Activated T-helper 2 cell treated with anti-CD3 and anti-CD28 coated beads, Interferon-gamma antibody, Interleukin-2, Interleukin-4, amounts not matched to agents 10 μg/mL and 5 μg/mL and 100 μg/mL, durations not matched to agents 14 hours and 24 hours and 36 hours (primary cell): ENCODE measurements at regions not wholly inside any gene's neighbourhood (a gene's known extent, or its start where the extent isn't known, plus 50 kb on each side); places are given as distances from the start of the nearest gene placed in this dataset.

Source experiments
- DNase-seq: peaks from one replicate; pipeline ENCODE4 v3.0.0; 2021; ENCODE audit warnings: low spot score
- H3K27ac Mint-ChIP-seq: one replicate; pipeline ENCODE4 v1.8.0; 2021; ENCODE audit warnings: mixed read lengths
- H3K27me3 Mint-ChIP-seq: one replicate; pipeline ENCODE4 v1.8.0; 2021; ENCODE audit warnings: low read depth, mixed read lengths
- H3K36me3 Mint-ChIP-seq: one replicate; pipeline ENCODE4 v1.8.0; 2021; ENCODE audit warnings: low read depth, mixed read lengths
- H3K4me1 Mint-ChIP-seq: one replicate; pipeline ENCODE4 v1.8.0; 2021; ENCODE audit warnings: low read depth, mixed read lengths
- H3K4me3 Mint-ChIP-seq: one replicate; pipeline ENCODE4 v1.8.0; 2021; ENCODE audit warnings: low read depth, mild to moderate bottlenecking, moderate library complexity, mixed read lengths
- H3K9me3 Mint-ChIP-seq: one replicate; pipeline ENCODE4 v1.8.0; 2021; ENCODE audit warnings: mixed read lengths
- intact Hi-C: fragments of 100-400 bp; cut with micrococcal nuclease; formaldehyde crosslinking; loops from one replicate; pipeline ENCODE4 v1.15.1; 2023

- intact Hi-C loops = no loop called here
- H3K36me3 Mint-ChIP-seq = no peaks in the 10 kb centered on the region
- H3K9me3 Mint-ChIP-seq = no peaks in the 10 kb centered on the region
- H3K4me3 Mint-ChIP-seq = no peak overlapping the region
- no peak overlapping the region for H3K27ac Mint-ChIP-seq
- H3K4me1 Mint-ChIP-seq = no peaks in the 10 kb centered on the region
- no peak for DNase-seq
- H3K27me3 Mint-ChIP-seq = no peaks in the 10 kb centered on the region
Observed at GRCh38 chr4:106869551-106869950, 166.6 kb downstream of the DKK2 start.

GRCh38 chr4:106868381-106869035 lies 167.6 kb downstream of the DKK2 start:
- DNase-seq = no peak
- Mint-ChIP-seq H3K4me3 (no peak overlapping the region), H3K36me3 (no peaks in the 10 kb centered on the region), H3K27ac (no peak overlapping the region), H3K9me3 (no peaks in the 10 kb centered on the region), H3K27me3 (no peaks in the 10 kb centered on the region), H3K4me1 (no peaks in the 10 kb centered on the region)
- intact Hi-C loops = no loop called here

- H3K4me1 Mint-ChIP-seq = no peaks in the 10 kb centered on the region
- H3K27me3 Mint-ChIP-seq = no peaks in the 10 kb centered on the region
- no peak for DNase-seq
- H3K36me3 Mint-ChIP-seq = no peaks in the 10 kb centered on the region
- intact Hi-C loops = no loop called here
- H3K4me3 Mint-ChIP-seq = no peak overlapping the region
- no peaks in the 10 kb centered on the region for H3K9me3 Mint-ChIP-seq
- no peak overlapping the region for H3K27ac Mint-ChIP-seq
Observed at GRCh38 chr4:106864231-106864630, 171.9 kb downstream of the DKK2 start.

GRCh38 chr4:106854569-106855351 lies 181.4 kb downstream of the DKK2 start:
- Mint-ChIP-seq H3K4me1 (no peaks in the 10 kb centered on the region), H3K27me3 (no peaks in the 10 kb centered on the region), H3K4me3 (no peak overlapping the region), H3K27ac (no peak overlapping the region), H3K36me3 (no peaks in the 10 kb centered on the region), H3K9me3 (no peaks in the 10 kb centered on the region)
- intact Hi-C loops = no loop called here
- no peak for DNase-seq

GRCh38 chr4:106852426-106852825 lies 183.7 kb downstream of the DKK2 start:
- no peak for DNase-seq
- no peaks in the 10 kb centered on the region for H3K4me1 Mint-ChIP-seq
- H3K27ac Mint-ChIP-seq = no peak overlapping the region
- H3K4me3 Mint-ChIP-seq = no peak overlapping the region
- intact Hi-C loops = no loop called here
- H3K9me3 Mint-ChIP-seq = no peaks in the 10 kb centered on the region
- no peaks in the 10 kb centered on the region for H3K36me3 Mint-ChIP-seq
- no peaks in the 10 kb centered on the region for H3K27me3 Mint-ChIP-seq

GRCh38 chr4:106851726-106852125 lies 184.4 kb downstream of the DKK2 start:
- intact Hi-C loops = no loop called here
- Mint-ChIP-seq H3K27ac (no peak overlapping the region), H3K4me1 (no peaks in the 10 kb centered on the region), H3K36me3 (no peaks in the 10 kb centered on the region), H3K27me3 (no peaks in the 10 kb centered on the region), H3K9me3 (no peaks in the 10 kb centered on the region), H3K4me3 (no peak overlapping the region)
- DNase-seq = no peak

DNA sequence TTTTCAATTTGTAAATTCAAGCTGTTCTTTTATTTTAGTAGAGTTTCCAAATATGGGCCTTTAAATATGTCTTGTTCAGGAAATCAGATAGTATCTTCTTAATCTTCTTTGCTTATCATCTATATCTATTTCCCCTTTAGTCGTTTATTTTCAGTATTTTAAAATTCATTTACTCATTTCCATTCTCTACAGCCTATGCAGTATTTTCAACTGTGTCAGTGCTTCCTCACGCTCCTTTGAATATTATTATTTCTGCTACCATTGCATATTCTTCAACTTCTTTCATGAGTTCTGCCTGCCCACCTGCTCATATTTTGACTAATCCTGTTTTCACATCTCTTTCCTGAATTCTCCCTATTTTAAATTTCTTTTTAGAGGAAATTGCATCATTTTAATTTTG lies 185.4 kb downstream of the DKK2 start:
- no peak overlapping the region for H3K4me3 Mint-ChIP-seq

GRCh38 chr4:106835919-106836318 lies 200.2 kb downstream of the DKK2 start:
- Mint-ChIP-seq H3K4me3 (no peak overlapping the region), H3K9me3 (peaks cover 8% of the 10 kb centered on the region), H3K4me1 (no peaks in the 10 kb centered on the region), H3K36me3 (no peaks in the 10 kb centered on the region), H3K27me3 (no peaks in the 10 kb centered on the region), H3K27ac (no peak overlapping the region)
- DNase-seq = no peak
- intact Hi-C loops = no loop called here

More for the DNA sequence above, 185.4 kb downstream of the DKK2 start:
- no peak for DNase-seq
- Mint-ChIP-seq H3K36me3 (no peaks in the 10 kb centered on the region), H3K27ac (no peak overlapping the region), H3K4me1 (no peaks in the 10 kb centered on the region), H3K9me3 (no peaks in the 10 kb centered on the region), H3K27me3 (no peaks in the 10 kb centered on the region)
- intact Hi-C loops = no loop called here

DNA sequence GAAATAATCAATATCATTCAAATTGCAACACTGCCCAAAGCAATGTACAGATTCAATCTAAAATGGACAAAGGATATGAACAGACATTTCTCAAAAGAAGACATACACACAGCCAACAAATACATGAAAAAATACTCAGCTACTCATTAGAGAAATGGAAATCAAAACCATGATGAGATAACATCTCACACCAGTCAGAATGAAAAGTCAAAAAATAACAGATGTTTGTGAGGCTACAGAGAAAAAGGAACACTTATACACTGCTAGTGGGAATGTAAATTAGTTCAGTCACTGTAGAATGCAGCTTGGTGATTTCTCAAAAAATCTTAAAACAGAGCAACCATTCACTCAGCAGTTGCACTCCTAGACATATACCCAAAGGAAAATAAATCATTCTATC lies 205.2 kb downstream of the DKK2 start:
- intact Hi-C loops = no loop called here
- Mint-ChIP-seq H3K27me3 (no peaks in the 10 kb centered on the region), H3K9me3 (no peaks in the 10 kb centered on the region), H3K4me1 (peaks cover 3% of the 10 kb centered on the region), H3K36me3 (no peaks in the 10 kb centered on the region), H3K4me3 (no peak overlapping the region), H3K27ac (no peak overlapping the region)
- DNase-seq = no peak

DNA sequence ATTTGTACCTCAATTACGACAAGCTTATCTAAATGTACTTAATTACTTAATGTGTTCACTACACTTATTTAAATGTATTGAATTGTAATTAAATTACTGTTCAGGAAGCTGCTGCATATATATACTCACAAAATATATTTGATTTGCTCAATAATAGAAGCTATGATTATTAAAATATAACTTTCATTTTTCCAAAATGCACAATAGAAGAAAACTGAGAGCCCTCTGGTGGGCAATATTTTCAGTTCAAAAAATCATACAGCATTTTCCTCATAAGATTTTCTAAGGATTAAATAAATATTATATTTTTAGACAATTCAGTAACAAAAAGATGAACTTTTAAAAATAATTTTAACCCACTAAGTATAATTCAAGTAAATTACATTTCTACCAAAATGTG lies 217.3 kb downstream of the DKK2 start:
- no peak overlapping the region for H3K27ac Mint-ChIP-seq
- intact Hi-C loops = loop anchor here (10.0 kb wide), 1 partner anchor 454 kb away; the partner anchor contains the start of gene GIMD1
- no peaks in the 10 kb centered on the region for H3K27me3 Mint-ChIP-seq
- DNase-seq = no peak
- H3K4me1 Mint-ChIP-seq = no peaks in the 10 kb centered on the region
- H3K4me3 Mint-ChIP-seq = no peak overlapping the region
- H3K36me3 Mint-ChIP-seq = no peaks in the 10 kb centered on the region
- H3K9me3 Mint-ChIP-seq = no peaks in the 10 kb centered on the region

GRCh38 chr4:106816496-106816895 lies 219.6 kb downstream of the DKK2 start:
- H3K4me3 Mint-ChIP-seq = no peak overlapping the region
- H3K4me1 Mint-ChIP-seq = no peaks in the 10 kb centered on the region
- H3K9me3 Mint-ChIP-seq = no peaks in the 10 kb centered on the region
- no peaks in the 10 kb centered on the region for H3K27me3 Mint-ChIP-seq
- intact Hi-C loops = loop anchor here (10.0 kb wide), 1 partner anchor 452 kb away; the partner anchor contains the start of gene GIMD1
- no peaks in the 10 kb centered on the region for H3K36me3 Mint-ChIP-seq
- no peak overlapping the region for H3K27ac Mint-ChIP-seq
- DNase-seq = no peak

DNA sequence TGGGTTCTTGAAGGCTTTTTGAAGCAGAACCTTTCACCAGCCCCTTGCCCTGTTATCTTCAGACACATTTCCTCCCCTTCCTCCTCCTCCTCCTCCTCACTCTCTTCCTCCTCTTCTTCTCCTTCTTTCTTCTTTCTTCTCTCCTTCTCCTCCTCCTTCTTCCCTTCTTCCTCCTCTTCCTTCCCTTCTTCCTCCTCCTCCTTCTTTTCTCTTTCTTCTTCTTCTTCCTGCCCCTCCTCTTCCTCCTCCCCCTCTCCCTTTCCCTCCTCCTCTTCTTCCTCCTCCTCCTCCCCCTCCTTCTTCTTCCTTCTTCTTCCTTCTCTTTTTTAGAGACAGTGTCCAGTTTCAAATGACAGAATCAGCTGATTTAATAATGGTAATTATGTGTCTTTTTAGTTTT lies 226.0 kb downstream of the DKK2 start:
- intact Hi-C loops = loop anchor here (10.0 kb wide), 1 partner anchor 445 kb away; the partner anchor contains the start of gene GIMD1
- DNase-seq = no peak

GRCh38 chr4:106809076-106809475 lies 227.0 kb downstream of the DKK2 start:
- no peaks in the 10 kb centered on the region for H3K9me3 Mint-ChIP-seq
- no peak overlapping the region for H3K27ac Mint-ChIP-seq
- intact Hi-C loops = no loop called here
- no peaks in the 10 kb centered on the region for H3K36me3 Mint-ChIP-seq
- no peak overlapping the region for H3K4me3 Mint-ChIP-seq
- no peaks in the 10 kb centered on the region for H3K4me1 Mint-ChIP-seq
- H3K27me3 Mint-ChIP-seq = no peaks in the 10 kb centered on the region
- no peak for DNase-seq

More for the DNA sequence above, 226.0 kb downstream of the DKK2 start:
- H3K4me3 Mint-ChIP-seq = no peak overlapping the region
- H3K36me3 Mint-ChIP-seq = no peaks in the 10 kb centered on the region
- no peak overlapping the region for H3K27ac Mint-ChIP-seq
- no peaks in the 10 kb centered on the region for H3K4me1 Mint-ChIP-seq
- H3K9me3 Mint-ChIP-seq = no peaks in the 10 kb centered on the region
- no peaks in the 10 kb centered on the region for H3K27me3 Mint-ChIP-seq
